Vagina (tissue), 2 donors: ENCODE measurements at regions not wholly inside any gene's neighbourhood (a gene's known extent, or its start where the extent isn't known, plus 50 kb on each side); places are given as distances from the start of the nearest gene placed in this dataset.

ENCODE experiments used
- CTCF ChIP-seq, 3 experiments: fragments of 450-650 bp in 2 of 3; fragments of 200-600 bp in 1 of 3; sonication (generic) in 1 of 3; IDR thresholded peaks; one replicate each; pipeline ENCODE4 v1.5.1; 2017 to 2019; ENCODE audit warnings: antibody characterized with exemption in 3 of 3, mild to moderate bottlenecking in 2 of 3, moderate library complexity in 2 of 3
- POLR2A ChIP-seq, 2 donors: fragments of 450-650 bp; IDR thresholded peaks; one replicate each; pipeline ENCODE4 v1.6.1; 2017; ENCODE audit warnings: antibody characterized with exemption in 2 of 2, mild to moderate bottlenecking in 2 of 2, moderate library complexity in 2 of 2
- POLR2AphosphoS5 ChIP-seq, 2 donors: sonication (generic); formaldehyde crosslinking; IDR thresholded peaks; one replicate each; pipeline ENCODE4 v1.9.0; 2017; ENCODE audit warnings: antibody characterized with exemption in 2 of 2, mild to moderate bottlenecking in 2 of 2, low read depth in 1 of 2; ENCODE audit not compliant: insufficient read depth in 1 of 2

- TF ChIP-seq POLR2AphosphoS5 (IDR thresholded peaks at IDR 0.05; ENCODE audit: insufficient read depth in 1 of 2, low read depth in 1 of 2) (no peak), CTCF (IDR thresholded peaks at IDR 0.05) (no peak), POLR2A (IDR thresholded peaks at IDR 0.05) (no peak)
Observed at GRCh38 chr12:88354691-88355090, 212.6 kb downstream of the TMTC3 start.
